GM21529 (cell line): ENCODE measurements at regions not wholly inside any gene's neighbourhood (a gene's known extent, or its start where the extent isn't known, plus 50 kb on each side); places are given as distances from the start of the nearest gene placed in this dataset.
"Not testable (repeated sequence)": the region's sequence is repeated elsewhere in the genome, so short reads cannot be mapped to it uniquely, and the experiment has no call there.

Source experiments
- ATAC-seq: cut with Tn5 transposase; IDR thresholded peaks from one replicate; pipeline ENCODE4 v1.9.1; 2021; ENCODE audit not compliant: unreplicated experiment

- ATAC-seq = no peak
These were observed 71.8 kb downstream of the GGTLC2 start for GRCh38 chr22:22716136-22716665.

DNA sequence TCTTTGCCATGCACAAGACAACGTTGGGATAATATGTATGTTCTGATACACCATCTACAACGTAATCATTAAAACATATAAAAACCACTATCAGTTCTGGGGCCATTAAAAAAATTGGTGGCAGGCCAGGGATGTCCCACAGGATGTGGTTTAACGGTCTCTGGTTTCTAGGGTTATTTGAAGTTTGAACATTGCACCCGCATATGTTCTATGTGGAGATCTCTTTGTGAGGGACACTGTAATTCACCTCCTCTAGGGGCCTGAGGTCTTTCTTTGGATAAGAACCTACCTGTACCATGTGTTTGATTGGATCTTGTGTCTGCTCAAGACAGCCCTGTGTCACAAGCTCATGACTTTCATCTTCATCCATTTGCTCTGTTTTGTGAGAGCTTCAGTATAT lies 73.2 kb downstream of the GGTLC2 start:
- no peak for ATAC-seq

- peak; percentile 62 for ATAC-seq
These were observed 75.8 kb downstream of the GGTLC2 start for GRCh38 chr22:22720201-22720723.

DNA sequence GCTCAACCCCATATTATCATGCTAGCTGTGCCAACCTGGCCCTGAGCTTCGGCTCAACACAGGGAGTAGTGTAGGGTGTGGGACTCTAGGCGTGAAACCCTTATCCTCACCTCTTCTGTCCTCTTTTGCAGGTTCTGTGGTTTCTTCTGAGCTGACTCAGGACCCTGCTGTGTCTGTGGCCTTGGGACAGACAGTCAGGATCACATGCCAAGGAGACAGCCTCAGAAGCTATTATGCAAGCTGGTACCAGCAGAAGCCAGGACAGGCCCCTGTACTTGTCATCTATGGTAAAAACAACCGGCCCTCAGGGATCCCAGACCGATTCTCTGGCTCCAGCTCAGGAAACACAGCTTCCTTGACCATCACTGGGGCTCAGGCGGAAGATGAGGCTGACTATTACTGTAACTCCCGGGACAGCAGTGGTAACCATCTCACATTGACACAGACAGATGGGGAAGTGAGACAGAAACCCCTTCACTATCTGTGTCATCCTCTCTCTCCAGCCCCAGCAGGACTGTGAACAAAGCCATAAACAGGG lies 76.4 kb downstream of the GGTLC2 start:
- ATAC-seq = peak; percentile 72

DNA sequence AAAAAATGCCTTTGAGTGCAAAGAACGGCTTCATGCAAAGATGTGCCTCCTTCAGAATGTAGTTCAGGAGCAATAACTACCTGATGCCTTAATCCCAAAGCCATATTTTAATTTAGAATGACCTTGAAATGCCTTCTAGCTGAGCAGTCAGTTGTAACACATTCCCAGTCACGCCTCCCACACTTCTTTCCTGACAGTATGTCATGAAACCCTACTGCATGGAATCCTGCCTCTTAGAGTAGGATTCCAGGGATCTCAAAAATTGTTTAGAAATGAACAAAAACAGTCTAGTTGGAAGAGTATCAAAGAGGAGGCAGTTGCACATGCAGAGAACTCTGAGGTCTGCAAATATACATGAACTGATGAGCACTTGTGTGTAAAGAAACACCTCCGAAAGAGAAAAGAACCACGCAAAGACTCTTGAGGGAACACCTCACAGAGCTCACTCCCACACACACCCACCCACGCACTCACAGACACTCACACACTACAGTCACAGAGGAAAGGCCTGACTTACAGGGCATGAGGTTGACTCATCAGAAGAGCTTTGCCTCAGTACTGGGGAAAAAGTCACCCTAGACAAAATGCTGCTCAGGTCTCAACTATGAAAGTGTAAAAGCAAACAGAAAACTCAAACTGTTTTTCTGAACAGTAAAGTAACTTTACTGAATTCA lies 77.4 kb downstream of the GGTLC2 start:
- ATAC-seq = peak; percentile 40

GRCh38 chr22:22728382-22728781 lies 84.0 kb downstream of the GGTLC2 start:
- ATAC-seq = no peak

DNA sequence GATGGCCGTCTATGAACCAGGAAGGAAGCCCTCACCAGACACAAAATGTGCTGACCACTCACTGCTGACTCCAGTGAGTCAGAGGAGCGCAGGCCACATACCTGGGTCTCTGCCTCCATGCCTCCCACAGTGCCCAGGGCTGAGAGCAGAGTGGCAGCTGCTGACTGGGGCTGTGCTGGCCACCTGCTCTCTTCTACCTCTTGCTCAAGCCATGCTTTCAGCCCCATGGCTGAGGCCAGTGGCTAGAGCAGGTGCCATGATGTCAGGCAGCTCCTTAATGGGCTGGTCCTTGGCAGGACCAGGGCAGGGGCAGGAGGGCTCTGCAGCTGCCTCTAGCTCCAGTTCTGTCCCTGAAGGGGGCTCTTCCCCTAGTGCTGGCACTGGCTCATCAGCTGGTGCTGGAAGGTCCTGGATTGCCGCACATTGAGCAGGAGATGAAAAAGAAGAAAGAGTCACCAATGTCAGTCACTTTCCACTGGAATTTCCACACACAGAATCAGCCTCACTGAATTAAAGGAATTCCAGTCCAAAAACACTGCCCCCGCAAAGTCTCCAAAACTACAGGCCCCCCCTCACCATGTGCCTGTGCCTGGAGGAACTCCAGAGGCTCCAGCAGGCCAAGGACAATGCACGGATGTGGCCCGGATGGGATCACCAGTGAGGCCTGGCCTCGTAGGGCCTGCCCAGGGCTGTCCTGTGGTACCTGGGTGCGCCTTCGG lies 86.4 kb downstream of the GGTLC2 start:
- no peak for ATAC-seq

DNA sequence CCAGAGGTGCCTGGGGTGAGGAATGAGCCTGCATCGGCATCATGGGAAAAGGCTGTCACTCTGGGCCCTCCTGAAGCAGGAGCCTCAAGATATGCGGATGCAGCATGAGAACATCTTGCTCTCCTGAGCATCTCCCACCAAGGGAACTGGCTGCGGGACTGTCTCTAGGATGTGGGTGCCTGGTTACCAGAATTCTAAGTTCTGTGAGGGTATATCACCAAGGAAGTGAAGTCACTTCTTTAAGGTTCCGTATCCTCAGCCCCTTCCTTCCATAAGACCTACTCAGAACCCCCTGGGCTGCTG lies 86.9 kb downstream of the GGTLC2 start:
- ATAC-seq = no peak

DNA sequence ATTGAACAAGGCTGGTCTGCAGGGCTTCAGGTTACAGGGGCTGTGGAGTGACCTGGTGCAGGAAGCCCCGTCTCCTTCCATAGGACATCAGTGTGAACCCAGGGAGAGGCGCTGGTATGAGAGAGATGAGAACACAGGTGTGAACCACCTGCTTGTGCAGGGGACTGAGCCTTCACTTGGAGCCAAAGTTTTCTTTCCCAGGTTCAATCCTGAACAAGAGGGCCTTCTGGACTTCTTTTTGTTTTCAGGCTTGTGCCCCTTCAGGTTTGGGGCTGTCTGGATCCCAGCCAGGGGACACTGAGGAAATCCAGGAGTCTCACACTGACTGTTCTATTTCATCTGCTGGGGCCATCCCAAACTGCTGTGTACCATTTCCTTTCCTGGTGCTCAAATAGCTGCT lies 88.6 kb downstream of the GGTLC2 start:
- not testable (repeated sequence) for ATAC-seq

GRCh38 chr22:22733881-22734373 lies 89.5 kb downstream of the GGTLC2 start:
- ATAC-seq = no peak

GRCh38 chr22:22734395-22735272 lies 90.2 kb downstream of the GGTLC2 start:
- not testable (repeated sequence) for ATAC-seq

DNA sequence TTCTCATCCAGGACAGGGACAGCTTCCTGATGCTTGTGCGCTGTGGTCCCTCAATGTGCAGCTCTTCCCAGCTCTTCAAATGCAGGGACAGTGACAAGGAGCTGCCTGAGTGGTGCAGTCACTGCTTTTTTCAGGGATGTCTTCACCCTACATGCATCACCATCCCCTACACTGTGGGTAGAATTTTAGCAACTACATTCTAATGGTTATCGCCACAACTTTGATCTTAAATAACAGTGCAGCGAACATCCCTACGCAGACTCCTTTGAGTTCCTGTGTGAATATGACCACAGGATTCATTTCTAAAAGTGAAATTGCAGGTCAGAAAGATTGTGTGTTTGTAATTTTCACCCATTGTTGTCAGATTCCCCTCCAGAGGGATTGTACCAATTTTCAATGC lies 90.9 kb downstream of the GGTLC2 start:
- not testable (repeated sequence) for ATAC-seq

- ATAC-seq = no peak
These were observed 91.5 kb downstream of the GGTLC2 start for GRCh38 chr22:22735695-22736611.

GRCh38 chr22:22737590-22737989 lies 93.2 kb downstream of the GGTLC2 start:
- ATAC-seq = no peak

GRCh38 chr22:22738959-22739585 lies 94.7 kb downstream of the GGTLC2 start:
- no peak for ATAC-seq

DNA sequence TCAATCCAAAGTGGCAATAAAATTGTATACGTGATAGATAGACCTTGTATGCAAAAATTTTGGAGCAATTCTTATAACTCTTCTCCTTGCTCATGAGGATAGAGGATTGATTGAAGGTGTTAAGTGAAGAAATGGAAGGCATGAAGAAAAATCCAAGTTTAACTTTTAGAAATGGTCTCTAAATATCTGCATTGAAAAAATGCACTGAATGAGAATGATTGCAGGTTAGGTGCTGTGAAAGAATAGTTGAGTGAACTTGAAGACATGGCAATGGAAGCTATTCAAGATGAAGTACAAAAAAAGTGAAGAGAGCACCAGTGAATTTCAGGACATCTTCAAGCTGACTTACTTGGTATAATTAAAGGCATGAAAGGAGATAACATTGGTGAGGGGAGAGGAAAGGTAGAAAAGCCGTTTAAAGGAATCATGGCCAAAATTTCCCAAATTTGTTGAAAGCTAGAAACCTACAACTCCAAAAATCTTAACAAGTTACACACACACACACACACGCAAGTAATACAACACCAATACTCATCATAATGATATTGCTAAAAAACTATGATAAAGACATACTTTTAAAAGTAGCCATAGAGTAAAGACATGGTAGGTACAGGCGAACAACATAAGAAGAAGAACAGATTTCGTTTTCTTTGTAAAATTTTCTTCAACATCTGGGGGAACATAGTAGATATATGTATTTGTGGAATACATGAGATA lies 96.3 kb downstream of the GGTLC2 start:
- ATAC-seq = no peak

- ATAC-seq = no peak
These were observed 97.4 kb downstream of the GGTLC2 start for GRCh38 chr22:22741843-22742242.

DNA sequence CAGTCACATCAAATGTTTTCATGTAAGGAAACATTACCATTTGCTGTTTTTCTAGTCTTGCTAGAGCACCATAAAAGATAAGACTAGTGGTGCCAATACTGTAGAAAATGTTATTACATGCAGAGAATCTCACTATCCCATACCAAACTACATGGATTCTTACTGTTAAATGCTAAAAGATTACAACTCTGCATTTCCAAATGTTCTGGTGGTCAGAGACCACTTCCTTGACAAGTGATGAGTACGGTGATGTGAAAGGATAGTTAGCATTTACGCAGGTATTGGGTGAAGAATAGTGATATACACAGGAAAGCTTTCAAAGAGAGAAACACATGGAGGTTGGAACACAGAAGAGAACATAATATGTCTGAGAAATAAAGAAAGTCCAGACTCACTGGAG lies 98.2 kb downstream of the GGTLC2 start:
- no peak for ATAC-seq
